ENCODE measurements at regions not wholly inside any gene's neighbourhood (a gene's known extent, or its start where the extent isn't known, plus 50 kb on each side); places are given as distances from the start of the nearest gene placed in this dataset.

- no peak overlapping the region for H3K4me3 ChIP-seq (replicated peaks in 1 of 2; ENCODE audit: low read depth in 2 of 2, low read length in 2 of 2)
- peak in 1 of 2 donors; percentile 2 for DNase-seq (ENCODE audit: low read depth in 2 of 2)
- TF ChIP-seq CTCF (IDR thresholded peaks at IDR 0.05; ENCODE audit: low read depth, low read length) = no peak
Observed at GRCh38 chr10:9796564-9796963, 1221.1 kb upstream of the CELF2 start.

DNA sequence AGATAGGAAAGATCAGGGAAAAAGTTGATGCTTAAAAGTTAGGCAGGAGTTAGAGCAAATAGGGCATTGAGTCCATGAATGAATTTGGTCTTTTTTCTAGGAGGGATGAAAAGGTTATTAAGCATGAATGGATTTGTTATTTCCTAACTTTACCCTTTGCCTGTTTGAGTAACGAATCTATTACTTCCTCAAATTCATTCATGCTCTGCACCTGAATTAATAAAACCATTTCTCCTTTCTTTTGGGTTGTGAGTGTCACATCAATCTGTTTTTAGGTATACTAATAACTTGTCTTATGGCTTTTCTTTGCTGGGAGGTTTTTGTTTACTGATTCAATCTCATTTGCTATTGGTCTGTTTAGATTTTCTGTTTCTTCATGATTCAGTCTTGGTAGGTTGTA, 1217.7 kb upstream of the CELF2 start:
- H3K4me3 ChIP-seq (replicated peaks in 1 of 2; ENCODE audit: low read depth in 2 of 2, low read length in 2 of 2) = no peak overlapping the region
- no peak for DNase-seq (ENCODE audit: low read depth in 2 of 2)
- TF ChIP-seq CTCF (IDR thresholded peaks at IDR 0.05; ENCODE audit: low read depth, low read length) = no peak

GRCh38 chr10:9800571-9800970, 1217.1 kb upstream of the CELF2 start:
- DNase-seq (ENCODE audit: low read depth in 2 of 2) = no peak
- H3K4me3 ChIP-seq (replicated peaks in 1 of 2; ENCODE audit: low read depth in 2 of 2, low read length in 2 of 2) = no peak overlapping the region
- no peak for TF ChIP-seq CTCF (IDR thresholded peaks at IDR 0.05; ENCODE audit: low read depth, low read length)

GRCh38 chr10:9807846-9808245, 1209.8 kb upstream of the CELF2 start:
- no peak for DNase-seq (ENCODE audit: low read depth in 2 of 2)
- H3K4me3 ChIP-seq (replicated peaks in 1 of 2; ENCODE audit: low read depth in 2 of 2, low read length in 2 of 2) = no peak overlapping the region
- no peak for TF ChIP-seq CTCF (IDR thresholded peaks at IDR 0.05; ENCODE audit: low read depth, low read length)

- DNase-seq (ENCODE audit: low read depth in 2 of 2) = no peak
- TF ChIP-seq CTCF (IDR thresholded peaks at IDR 0.05; ENCODE audit: low read depth, low read length) = no peak
- H3K4me3 ChIP-seq (replicated peaks in 1 of 2; ENCODE audit: low read depth in 2 of 2, low read length in 2 of 2) = no peak overlapping the region
Observed at GRCh38 chr10:9811601-9812000, 1206.1 kb upstream of the CELF2 start.

- DNase-seq (ENCODE audit: low read depth in 2 of 2) = peak; percentile 5 to 75
- H3K4me3 ChIP-seq (replicated peaks in 1 of 2; ENCODE audit: low read depth in 2 of 2, low read length in 2 of 2) = no peak overlapping the region
- no peak for TF ChIP-seq CTCF (IDR thresholded peaks at IDR 0.05; ENCODE audit: low read depth, low read length)
Observed at GRCh38 chr10:9814285-9814864, 1203.3 kb upstream of the CELF2 start.
